ENCODE measurements at regions not wholly inside any gene's neighbourhood (a gene's known extent, or its start where the extent isn't known, plus 50 kb on each side); places are given as distances from the start of the nearest gene placed in this dataset.

GRCh38 chr4:66225539-66225938 is 555.2 kb upstream of the EPHA5 start:
- TF ChIP-seq, protein P1, sequence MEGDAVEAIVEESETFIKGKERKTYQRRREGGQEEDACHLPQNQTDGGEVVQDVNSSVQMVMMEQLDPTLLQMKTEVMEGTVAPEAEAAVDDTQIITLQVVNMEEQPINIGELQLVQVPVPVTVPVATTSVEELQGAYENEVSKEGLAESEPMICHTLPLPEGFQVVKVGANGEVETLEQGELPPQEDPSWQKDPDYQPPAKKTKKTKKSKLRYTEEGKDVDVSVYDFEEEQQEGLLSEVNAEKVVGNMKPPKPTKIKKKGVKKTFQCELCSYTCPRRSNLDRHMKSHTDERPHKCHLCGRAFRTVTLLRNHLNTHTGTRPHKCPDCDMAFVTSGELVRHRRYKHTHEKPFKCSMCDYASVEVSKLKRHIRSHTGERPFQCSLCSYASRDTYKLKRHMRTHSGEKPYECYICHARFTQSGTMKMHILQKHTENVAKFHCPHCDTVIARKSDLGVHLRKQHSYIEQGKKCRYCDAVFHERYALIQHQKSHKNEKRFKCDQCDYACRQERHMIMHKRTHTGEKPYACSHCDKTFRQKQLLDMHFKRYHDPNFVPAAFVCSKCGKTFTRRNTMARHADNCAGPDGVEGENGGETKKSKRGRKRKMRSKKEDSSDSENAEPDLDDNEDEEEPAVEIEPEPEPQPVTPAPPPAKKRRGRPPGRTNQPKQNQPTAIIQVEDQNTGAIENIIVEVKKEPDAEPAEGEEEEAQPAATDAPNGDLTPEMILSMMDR (IDR thresholded peaks at IDR 0.05): no peak

DNA sequence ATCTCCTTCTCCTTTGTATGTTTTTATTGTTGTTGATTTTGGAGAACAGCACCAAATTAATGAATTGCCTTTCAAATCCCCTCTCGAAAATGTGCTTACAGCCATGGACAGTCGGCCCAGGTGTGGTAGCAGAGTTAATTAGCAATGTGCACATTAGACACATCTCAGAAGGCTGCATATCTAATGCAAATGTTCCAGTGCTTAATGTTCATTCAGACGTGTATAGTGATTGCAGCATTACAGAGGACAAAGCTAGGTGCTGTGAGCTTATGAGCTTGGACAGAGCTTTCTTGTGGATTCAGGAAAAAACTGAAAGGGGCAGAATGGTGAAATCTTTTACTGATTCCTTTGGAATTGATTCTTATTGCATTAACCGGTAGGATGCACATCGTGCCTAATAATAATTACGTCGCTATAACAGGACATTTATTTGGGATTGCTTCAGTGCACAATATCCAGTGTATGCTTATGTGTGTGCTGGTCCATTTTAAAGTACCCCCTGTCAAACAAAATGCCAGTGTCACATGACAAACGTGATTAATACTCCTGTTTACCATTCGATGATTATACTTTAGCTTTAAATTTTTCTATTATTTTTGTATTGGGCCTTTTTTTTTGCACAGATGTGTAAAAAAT is 552.9 kb upstream of the EPHA5 start:
- TF ChIP-seq, protein P1 (IDR thresholded peaks at IDR 0.05): no peak

GRCh38 chr4:66219401-66219800 is 549.1 kb upstream of the EPHA5 start:
- TF ChIP-seq, protein P1 (IDR thresholded peaks at IDR 0.05): no peak

GRCh38 chr4:66216252-66216651 is 546.0 kb upstream of the EPHA5 start:
- TF ChIP-seq, protein P1 (IDR thresholded peaks at IDR 0.05): no peak

DNA sequence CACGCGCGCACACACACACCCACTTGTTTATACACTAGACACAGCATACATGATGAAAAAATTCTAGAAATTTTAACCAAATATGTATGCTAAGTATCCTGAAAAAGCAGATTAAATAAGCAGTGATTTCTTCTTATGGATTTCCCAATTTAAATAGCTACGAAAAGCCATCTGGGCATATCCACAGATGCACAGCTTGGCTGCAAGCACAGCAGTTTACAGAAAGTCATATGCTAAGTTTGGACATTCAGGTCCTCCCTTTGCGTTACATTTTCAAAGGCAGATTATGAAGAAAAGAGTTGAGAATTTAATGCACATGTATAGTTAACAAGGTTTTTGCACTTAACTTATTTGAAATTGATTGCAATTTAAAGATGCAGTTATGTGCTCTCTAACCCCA is 542.2 kb upstream of the EPHA5 start:
- TF ChIP-seq, protein P1 (IDR thresholded peaks at IDR 0.05): no peak

DNA sequence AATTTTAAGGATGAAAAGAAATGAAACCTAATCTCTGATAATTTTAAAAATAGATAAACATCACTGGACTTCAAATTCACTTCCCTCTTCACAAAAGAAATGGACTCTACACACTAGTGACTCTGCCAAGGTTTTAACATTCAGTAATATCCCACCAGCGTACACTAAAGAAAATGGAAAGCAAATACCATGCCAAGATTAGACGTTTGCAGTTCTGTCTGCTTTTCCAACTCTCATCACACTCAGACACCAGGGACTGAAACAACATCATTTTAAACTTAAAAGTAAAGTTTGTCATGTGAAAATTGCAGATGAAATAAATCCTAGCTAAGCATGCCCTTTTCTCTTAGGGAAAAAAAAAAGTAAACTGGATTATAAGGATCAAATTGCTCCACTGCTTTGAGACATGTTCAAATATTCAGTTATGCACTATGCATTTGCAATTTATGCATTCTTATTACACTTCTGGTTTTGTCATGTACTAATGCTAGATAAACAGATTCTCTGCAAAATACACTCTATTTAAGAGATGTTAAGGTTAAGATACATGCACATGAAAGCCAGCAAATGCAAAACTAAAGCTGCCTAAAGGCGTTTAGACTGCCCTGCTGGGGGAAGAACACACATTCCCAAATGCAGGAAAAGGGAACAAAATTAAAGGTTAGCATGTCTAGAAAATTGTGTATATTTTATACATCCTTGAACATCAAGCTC is 534.4 kb upstream of the EPHA5 start:
- TF ChIP-seq, protein P1 (IDR thresholded peaks at IDR 0.05): no peak

DNA sequence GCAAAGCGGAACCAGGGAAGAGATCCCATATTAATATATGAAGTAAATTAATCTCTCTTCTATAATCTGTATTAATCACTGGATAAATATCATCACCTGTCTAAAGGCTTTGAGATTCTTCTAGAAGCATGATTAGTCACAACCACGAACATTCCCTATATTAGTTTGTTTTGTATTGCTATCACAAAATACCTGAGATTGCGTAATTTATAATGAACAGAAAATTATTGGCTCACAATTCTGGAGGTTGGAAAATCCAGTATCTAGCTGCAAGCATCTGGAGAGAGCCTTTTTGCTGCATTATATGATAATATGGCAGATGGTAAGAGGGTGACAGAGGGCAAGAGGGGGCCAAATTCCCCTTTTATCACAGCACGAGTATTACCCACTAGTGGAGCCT is 532.6 kb upstream of the EPHA5 start:
- TF ChIP-seq, protein P1 (IDR thresholded peaks at IDR 0.05): no peak
